ENCODE measurements at regions not wholly inside any gene's neighbourhood (a gene's known extent, or its start where the extent isn't known, plus 50 kb on each side); places are given as distances from the start of the nearest gene placed in this dataset.

- TF ChIP-seq ZBTB34 (CRISPR knock-in tag; IDR thresholded peaks at IDR 0.05) (no peak), ARNT (IDR thresholded peaks at IDR 0.05) (no peak), TRIM28 (IDR thresholded peaks at IDR 0.05) (no peak), ELK1 (CRISPR knock-in tag; IDR thresholded peaks at IDR 0.05) (no peak), ZBED1 (IDR thresholded peaks at IDR 0.05) (no peak), PCBP1 (IDR thresholded peaks at IDR 0.05; ENCODE audit: low read depth, low read length, poor library complexity, severe bottlenecking) (no peak), HMBOX1 (IDR thresholded peaks at IDR 0.05) (no peak), IFI16 (CRISPR knock-in tag; IDR thresholded peaks at IDR 0.05) (no peak), NFRKB (IDR thresholded peaks at IDR 0.05; ENCODE audit: low read depth) (no peak), ZNF224 (CRISPR knock-in tag; IDR thresholded peaks at IDR 0.05) (no peak), CBX2 (IDR thresholded peaks at IDR 0.05; ENCODE audit: insufficient read depth, low read length, poor library complexity, severe bottlenecking) (no peak)
These were observed 945.3 kb downstream of the TRIB2 start for GRCh38 chr2:13662055-13662454.
